SK-N-MC (cell line): ENCODE measurements at regions not wholly inside any gene's neighbourhood (a gene's known extent, or its start where the extent isn't known, plus 50 kb on each side); places are given as distances from the start of the nearest gene placed in this dataset.

Experiments used
- DNase-seq: peaks from one replicate; pipeline ENCODE4 v3.0.0-alpha.2; 2011; ENCODE audit warnings: low read depth, low spot score
- H3K27ac ChIP-seq: fragments of 200-600 bp; sonication (generic); 2 replicates; pipeline ENCODE4 v1.5.1; 2016; ENCODE audit warnings: mixed run types
- H3K36me3 ChIP-seq: fragments of 200-600 bp; sonication (generic); 2 replicates; pipeline ENCODE4 v1.6.1; 2017; ENCODE audit warnings: antibody characterized with exemption, low read length, mixed read lengths; ENCODE audit not compliant: insufficient read depth
- H3K4me3 ChIP-seq: fragments of 200-600 bp; sonication (generic); 2 replicates; pipeline ENCODE4 v1.5.1; 2016
- H3K9ac ChIP-seq: fragments of 200-600 bp; sonication (generic); 2 replicates; pipeline ENCODE4 v1.8.0; 2017; ENCODE audit warnings: mixed run types, mixed read lengths; ENCODE audit not compliant: insufficient read length
- H3K9me3 ChIP-seq: fragments of 200-600 bp; sonication (generic); 2 replicates; pipeline ENCODE4 v1.6.1; 2017; ENCODE audit warnings: low read depth, mild to moderate bottlenecking, antibody characterized with exemption, low read length, moderate library complexity, mixed read lengths
- EZH2 ChIP-seq: fragments of 200-600 bp; sonication (generic); IDR thresholded peaks from one replicate; pipeline ENCODE4 v1.6.1; 2017; ENCODE audit warnings: antibody characterized with exemption
- FOXP2 ChIP-seq: optimal IDR thresholded peaks from 2 replicates; pipeline ENCODE3; 2011; ENCODE audit warnings: mild to moderate bottlenecking, moderate library complexity; ENCODE audit not compliant: insufficient read depth; ENCODE audit errors: extremely low read length, control extremely low read depth
- POLR2AphosphoS5 ChIP-seq: IDR thresholded peaks from 2 replicates; pipeline ENCODE4 v1.6.1; 2012; ENCODE audit warnings: mild to moderate bottlenecking, low read depth, low read length, borderline replicate concordance

DNA sequence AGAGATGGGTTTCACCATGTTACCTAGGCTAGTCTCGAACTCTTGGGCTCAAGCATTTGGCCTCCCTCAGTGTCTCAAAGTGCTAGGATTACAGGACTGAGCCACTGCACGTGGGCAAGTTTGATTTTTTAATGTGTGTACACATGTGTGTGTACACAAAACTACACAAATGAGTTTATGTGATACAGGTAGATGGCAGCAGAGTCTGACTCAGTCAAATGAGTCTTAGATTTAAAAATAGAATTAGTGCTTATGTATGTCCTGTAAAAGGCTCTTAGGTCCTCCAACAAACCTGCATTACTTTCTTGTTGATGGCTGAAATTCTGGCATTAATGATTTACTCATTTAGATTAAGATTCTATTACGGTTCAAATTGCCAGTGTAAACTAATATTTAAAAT, 293.7 kb downstream of the PCDH17 start:
- DNase-seq: no peak
- no peak for TF ChIP-seq POLR2AphosphoS5
- no peak for TF ChIP-seq FOXP2
- no peak for TF ChIP-seq EZH2
- H3K9me3 ChIP-seq: no peaks in the 10 kb centered on the region
- peak overlapping the region; percentile 20; the same call in 1 of the 2 replicates for H3K4me3 ChIP-seq
- no peaks in the 10 kb centered on the region for H3K36me3 ChIP-seq
- H3K9ac ChIP-seq: no peak overlapping the region
- H3K27ac ChIP-seq: peak overlapping the region; percentile 56; the same call in 1 of the 2 replicates

DNA sequence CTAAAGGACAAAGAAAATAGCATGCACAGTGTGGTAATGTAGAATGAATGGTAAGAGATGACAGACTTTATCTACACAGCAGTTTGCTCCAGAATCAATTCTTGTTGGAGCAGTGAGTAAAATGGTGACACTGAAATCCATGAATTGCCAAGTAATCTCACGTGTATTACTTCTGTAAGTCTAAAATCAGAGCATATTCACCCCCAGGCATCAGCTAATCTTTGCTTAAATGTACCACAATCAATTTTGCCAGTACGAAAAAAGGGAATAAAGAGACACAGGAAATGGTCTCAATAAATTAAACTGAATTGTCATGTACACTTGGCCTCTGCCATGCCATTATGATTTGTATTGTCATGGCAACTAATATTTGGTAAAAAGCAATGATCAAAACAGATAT, 294.2 kb downstream of the PCDH17 start:
- H3K36me3 ChIP-seq: no peaks in the 10 kb centered on the region
- H3K9ac ChIP-seq: no peak overlapping the region
- peak; percentile 62 for DNase-seq
- H3K27ac ChIP-seq: peak overlapping the region; percentile 56; the same call in 1 of the 2 replicates
- H3K9me3 ChIP-seq: no peaks in the 10 kb centered on the region
- peak overlapping the region; percentile 20; the same call in 1 of the 2 replicates for H3K4me3 ChIP-seq
- TF ChIP-seq POLR2AphosphoS5 (no peak), FOXP2 (no peak), EZH2 (no peak)

DNA sequence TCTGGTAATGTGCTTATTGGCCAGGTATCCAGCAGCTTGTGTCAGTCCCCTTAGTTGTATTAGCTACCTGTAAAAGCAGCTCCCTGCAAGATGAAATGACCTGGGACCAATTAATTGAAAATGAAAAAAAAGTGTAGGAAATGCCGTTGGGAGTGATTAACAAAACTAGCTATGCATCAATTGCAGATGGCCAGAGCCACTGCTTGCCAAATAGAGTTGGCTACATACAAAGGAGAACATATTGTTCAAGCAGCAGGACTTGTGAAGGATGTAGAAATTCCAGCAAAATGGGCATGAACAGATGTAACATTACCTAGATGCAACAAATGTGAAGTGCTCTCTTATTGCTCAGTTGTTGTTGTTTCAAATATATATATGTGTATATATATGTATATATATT, 300.5 kb downstream of the PCDH17 start:
- Histone ChIP-seq H3K4me3 (no peak overlapping the region), H3K27ac (no peak overlapping the region), H3K9ac (no peak overlapping the region), H3K9me3 (no peaks in the 10 kb centered on the region), H3K36me3 (no peaks in the 10 kb centered on the region)
- no peak for TF ChIP-seq POLR2AphosphoS5
- no peak for TF ChIP-seq FOXP2
- no peak for TF ChIP-seq EZH2
- no peak for DNase-seq

DNA sequence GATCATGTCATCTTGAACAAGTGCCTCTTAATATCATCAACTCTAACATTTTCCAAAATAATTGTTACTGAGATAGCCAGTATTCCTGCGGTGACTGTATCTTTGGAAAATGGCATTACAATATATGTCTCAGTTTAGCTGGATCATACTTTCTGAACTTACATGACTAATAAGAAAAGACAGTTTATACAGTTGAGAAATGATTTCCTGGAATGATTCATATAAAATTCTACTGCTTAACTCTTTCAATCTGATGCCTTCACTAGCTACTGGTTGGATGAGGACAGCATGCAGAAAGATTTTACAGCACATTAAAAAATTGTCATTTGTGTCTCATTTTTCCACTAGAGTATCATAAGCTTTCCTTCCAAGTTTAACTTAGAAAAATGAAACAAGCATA, 302.1 kb downstream of the PCDH17 start:
- TF ChIP-seq EZH2: no peak
- Histone ChIP-seq H3K9ac (no peak overlapping the region), H3K9me3 (no peaks in the 10 kb centered on the region), H3K27ac (no peak overlapping the region), H3K4me3 (no peak overlapping the region), H3K36me3 (no peaks in the 10 kb centered on the region)
- no peak for DNase-seq

DNA sequence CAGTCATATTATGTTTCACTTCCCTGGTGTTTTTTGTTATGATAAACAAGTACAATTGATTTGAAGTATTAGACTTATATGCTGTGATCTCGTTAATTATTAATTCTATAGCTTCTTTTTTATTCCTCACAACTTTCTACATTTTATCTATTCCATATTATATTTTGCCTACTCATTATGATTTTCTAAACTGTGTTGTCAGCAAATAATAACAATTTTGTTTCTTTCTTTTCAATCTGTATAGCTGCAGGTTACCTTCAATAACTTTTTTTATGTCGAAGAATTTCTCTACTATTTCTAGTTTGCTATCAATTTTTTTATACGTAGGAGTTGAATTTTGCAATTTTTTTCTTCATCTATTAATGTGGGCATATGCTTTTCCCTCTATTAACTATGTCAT, 304.4 kb downstream of the PCDH17 start:
- H3K36me3 ChIP-seq: no peaks in the 10 kb centered on the region
- no peak for DNase-seq
- H3K27ac ChIP-seq: no peak overlapping the region
- H3K4me3 ChIP-seq: no peak overlapping the region
- no peaks in the 10 kb centered on the region for H3K9me3 ChIP-seq
- no peak overlapping the region for H3K9ac ChIP-seq
- TF ChIP-seq POLR2AphosphoS5: no peak
- no peak for TF ChIP-seq EZH2

DNA sequence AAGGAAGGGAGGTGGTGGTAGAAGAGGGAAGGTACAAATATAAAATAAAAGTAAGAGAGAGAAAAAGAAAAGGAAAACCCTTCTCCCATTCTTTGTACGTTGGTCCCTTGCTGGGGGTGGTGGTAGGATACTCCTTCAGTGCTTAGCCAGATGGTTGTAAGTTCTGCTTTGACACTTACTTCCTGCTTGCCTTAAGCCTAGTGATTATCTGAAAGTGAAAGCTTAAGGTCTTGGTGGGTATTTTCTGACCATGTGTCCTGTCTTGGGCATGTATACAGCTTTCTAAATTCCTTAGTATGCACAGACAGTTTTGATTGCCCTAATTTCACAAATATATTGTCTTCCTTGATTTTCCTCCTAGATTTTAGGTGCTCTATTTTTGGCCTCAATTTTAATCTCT, 314.8 kb downstream of the PCDH17 start:
- Histone ChIP-seq H3K9ac (no peak overlapping the region), H3K27ac (no peak overlapping the region), H3K9me3 (no peaks in the 10 kb centered on the region), H3K36me3 (no peaks in the 10 kb centered on the region), H3K4me3 (no peak overlapping the region)
- TF ChIP-seq POLR2AphosphoS5 (no peak), EZH2 (no peak), FOXP2 (no peak)
- no peak for DNase-seq

DNA sequence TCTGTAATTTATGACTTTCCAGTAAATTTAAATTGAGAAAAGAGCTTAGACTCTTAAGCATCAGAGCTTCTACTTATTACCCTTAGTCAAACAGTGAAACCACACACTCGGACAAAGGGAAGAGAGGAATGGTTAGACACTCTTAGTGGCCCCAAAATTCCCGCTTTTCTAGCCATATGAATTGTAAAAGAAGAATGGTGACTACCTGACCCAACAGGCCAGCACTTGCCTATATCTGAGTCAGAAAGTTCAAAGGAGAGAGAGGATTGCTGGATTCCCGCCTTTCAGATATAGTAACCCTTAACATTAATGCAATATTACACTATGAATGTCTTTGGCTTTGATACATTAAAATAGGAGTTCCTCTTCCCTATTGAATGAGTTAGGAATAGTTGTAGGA, 317.3 kb downstream of the PCDH17 start:
- no peak for DNase-seq
- H3K27ac ChIP-seq: no peak overlapping the region
- TF ChIP-seq EZH2: no peak
- no peak for TF ChIP-seq FOXP2
- no peak for TF ChIP-seq POLR2AphosphoS5
- no peak overlapping the region for H3K9ac ChIP-seq
- no peak overlapping the region for H3K4me3 ChIP-seq
- H3K9me3 ChIP-seq: no peaks in the 10 kb centered on the region
- no peaks in the 10 kb centered on the region for H3K36me3 ChIP-seq

DNA sequence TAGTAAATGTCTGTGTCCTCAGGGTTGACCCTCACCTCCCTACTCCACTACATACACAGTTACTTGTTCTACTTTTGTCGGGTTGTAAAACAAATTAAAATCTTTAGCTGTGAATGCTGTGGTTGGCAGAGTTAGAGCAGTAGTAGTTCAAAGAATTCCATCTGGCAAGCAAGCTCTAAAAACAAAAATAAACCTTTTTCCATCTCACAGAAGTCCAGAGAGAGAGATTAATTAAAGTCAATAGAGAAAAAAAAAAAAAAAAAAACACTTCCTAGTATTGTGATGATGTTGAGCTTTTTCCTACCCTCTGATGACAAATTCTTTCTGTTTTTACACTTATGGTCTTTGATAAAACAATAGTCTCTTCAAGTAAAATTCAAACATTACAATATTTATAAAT, 338.4 kb downstream of the PCDH17 start:
- no peak for TF ChIP-seq EZH2
- TF ChIP-seq FOXP2: no peak
- TF ChIP-seq POLR2AphosphoS5: no peak
- no peak overlapping the region for H3K27ac ChIP-seq
- H3K9me3 ChIP-seq: no peaks in the 10 kb centered on the region
- DNase-seq: no peak
- no peak overlapping the region for H3K9ac ChIP-seq
- H3K36me3 ChIP-seq: no peaks in the 10 kb centered on the region
- H3K4me3 ChIP-seq: no peak overlapping the region

DNA sequence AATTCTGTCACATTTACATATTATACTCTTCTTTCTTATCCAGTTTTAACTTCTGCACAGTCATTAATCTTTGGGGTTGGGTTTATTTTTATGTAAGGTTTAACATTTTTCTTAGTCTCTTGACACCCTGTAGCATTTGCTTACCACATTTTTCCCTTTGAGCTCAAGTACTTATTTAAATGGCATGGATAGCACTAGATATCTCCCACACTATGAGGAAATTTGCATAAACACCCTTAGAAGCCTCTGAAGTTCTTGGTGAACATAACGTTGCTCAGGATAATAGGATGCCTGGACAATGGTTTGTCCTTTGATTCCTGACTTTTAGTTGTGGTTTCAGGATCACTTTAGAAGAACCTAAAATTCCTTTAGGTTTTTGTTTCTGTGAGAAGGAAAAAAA, 338.9 kb downstream of the PCDH17 start:
- no peak for TF ChIP-seq FOXP2
- DNase-seq: no peak
- Histone ChIP-seq H3K9ac (no peak overlapping the region), H3K36me3 (no peaks in the 10 kb centered on the region), H3K9me3 (no peaks in the 10 kb centered on the region), H3K27ac (no peak overlapping the region), H3K4me3 (no peak overlapping the region)

DNA sequence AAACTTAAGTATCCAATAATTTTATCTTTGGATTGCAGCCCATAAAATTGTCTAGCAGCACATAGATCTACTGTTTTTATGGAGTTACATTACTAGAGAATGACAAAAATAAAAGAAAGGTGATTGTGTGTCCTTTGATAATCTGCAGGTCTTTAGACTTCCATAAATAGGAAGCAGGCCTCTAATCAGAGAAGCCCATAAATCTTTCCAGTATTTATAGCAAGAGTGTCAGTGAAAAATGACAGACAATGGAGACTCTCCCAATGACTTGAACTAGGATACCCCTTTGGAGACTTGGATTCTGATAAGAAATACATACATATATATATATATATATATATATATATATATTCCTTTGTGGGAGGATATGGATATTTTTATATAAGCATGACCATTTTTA, 351.2 kb downstream of the PCDH17 start:
- no peak for DNase-seq
- no peak overlapping the region for H3K9ac ChIP-seq
- H3K36me3 ChIP-seq: no peaks in the 10 kb centered on the region
- no peak overlapping the region for H3K4me3 ChIP-seq
- H3K27ac ChIP-seq: no peak overlapping the region
- H3K9me3 ChIP-seq: no peaks in the 10 kb centered on the region; the same call in 1 of the 2 replicates
- TF ChIP-seq FOXP2 (no peak), EZH2 (no peak), POLR2AphosphoS5 (no peak)
